ENCODE measurements at regions not wholly inside any gene's neighbourhood (a gene's known extent, or its start where the extent isn't known, plus 50 kb on each side); places are given as distances from the start of the nearest gene placed in this dataset.

DNA sequence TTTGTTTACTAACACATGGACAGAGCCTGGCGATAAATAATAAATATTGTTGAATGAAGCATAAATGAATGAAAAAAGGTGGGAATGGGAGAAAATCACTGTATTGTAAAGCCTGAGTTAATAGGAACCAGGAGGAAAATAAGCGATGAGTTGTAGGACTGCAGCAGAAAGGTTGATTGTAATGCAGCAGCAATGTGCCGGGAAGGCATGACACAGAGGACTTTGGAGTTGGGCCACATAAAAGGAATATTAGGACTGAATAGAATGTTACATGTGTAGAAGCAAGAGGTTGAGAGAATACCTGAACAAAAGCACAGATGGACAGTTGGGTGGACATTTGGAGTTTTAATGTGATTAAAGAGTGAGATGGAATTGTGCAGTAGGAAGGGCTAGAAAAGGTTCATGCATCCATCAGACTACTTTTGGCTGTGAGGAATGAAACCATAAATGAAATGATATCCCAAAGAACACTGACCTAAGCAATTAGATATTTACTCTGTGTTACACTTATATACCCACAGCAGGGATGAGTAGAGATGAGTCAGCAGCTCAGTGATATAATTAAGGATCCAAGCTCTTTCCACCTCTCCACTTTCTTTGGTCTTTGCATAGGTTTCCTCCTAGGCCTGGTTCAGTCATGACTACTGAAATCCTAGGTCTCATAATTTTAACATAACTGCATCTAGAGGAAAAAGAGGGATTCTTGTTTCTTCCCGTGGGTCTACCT lies 55.4 kb downstream of the CCER1 start:
- no peak for DNase-seq (ENCODE audit: low spot score in 2 of 2)

DNA sequence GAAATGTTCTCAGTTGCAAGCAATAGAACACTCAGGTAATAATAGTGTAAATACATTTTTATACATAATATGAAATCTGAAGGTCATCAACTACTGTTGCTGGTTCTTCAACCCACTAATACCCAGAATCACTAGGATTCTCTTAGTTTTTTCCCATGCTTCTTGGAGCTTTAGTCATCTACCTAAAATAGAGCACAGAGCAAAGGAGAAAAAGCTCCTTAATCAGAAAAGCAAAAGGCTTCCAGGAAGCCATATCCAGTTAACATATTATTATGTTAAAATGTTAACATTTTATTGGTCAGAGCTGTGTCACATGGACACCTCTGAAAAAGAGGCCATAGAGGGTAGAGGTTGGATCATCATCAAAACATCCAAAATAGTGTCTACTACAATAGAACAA lies 57.0 kb downstream of the CCER1 start:
- intact Hi-C loops (cut with DNase I; ENCODE audit: low total_unique reads) = no loop called here
- DNase-seq (ENCODE audit: low spot score in 2 of 2) = no peak
- TF ChIP-seq, protein P1, sequence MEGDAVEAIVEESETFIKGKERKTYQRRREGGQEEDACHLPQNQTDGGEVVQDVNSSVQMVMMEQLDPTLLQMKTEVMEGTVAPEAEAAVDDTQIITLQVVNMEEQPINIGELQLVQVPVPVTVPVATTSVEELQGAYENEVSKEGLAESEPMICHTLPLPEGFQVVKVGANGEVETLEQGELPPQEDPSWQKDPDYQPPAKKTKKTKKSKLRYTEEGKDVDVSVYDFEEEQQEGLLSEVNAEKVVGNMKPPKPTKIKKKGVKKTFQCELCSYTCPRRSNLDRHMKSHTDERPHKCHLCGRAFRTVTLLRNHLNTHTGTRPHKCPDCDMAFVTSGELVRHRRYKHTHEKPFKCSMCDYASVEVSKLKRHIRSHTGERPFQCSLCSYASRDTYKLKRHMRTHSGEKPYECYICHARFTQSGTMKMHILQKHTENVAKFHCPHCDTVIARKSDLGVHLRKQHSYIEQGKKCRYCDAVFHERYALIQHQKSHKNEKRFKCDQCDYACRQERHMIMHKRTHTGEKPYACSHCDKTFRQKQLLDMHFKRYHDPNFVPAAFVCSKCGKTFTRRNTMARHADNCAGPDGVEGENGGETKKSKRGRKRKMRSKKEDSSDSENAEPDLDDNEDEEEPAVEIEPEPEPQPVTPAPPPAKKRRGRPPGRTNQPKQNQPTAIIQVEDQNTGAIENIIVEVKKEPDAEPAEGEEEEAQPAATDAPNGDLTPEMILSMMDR (IDR thresholded peaks at IDR 0.05) = no peak
- no peak for TF ChIP-seq POLR2A (IDR thresholded peaks at IDR 0.05)
- no peak overlapping the region for H3K4me3 ChIP-seq (ENCODE audit: low read depth, poor library complexity, severe bottlenecking)

More for the DNA sequence above, 55.4 kb downstream of the CCER1 start:
- 70 to 71% methylated on average over 4 of the region's 4 CpGs for WGBS, 2 donors
- intact Hi-C loops (cut with DNase I; ENCODE audit: low total_unique reads) = no loop called here
- TF ChIP-seq, protein P1 (IDR thresholded peaks at IDR 0.05) = no peak
- no peak for TF ChIP-seq POLR2A (IDR thresholded peaks at IDR 0.05)
- no peak overlapping the region for H3K4me3 ChIP-seq (ENCODE audit: low read depth, poor library complexity, severe bottlenecking)

DNA sequence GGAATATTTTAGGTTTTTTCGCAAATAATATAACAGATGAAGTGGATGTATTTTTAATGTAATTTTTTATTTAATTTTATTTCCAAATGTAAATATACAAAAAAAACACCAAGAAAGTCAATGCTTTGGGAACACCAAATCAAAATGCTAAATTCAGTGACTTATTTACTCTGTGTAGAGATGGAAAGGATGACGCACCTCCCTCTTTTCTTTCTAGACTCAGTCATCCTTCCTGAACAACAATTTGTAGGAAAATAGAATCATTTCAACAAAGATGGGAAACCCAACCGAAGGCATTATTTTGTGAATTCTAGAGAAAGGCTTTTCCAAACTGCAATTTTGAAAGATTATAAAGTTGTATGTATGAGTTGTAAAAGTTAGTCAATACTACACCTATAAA lies 57.7 kb downstream of the CCER1 start:
- intact Hi-C loops (cut with DNase I; ENCODE audit: low total_unique reads) = no loop called here
- no peak for TF ChIP-seq POLR2A (IDR thresholded peaks at IDR 0.05)
- TF ChIP-seq, protein P1 (IDR thresholded peaks at IDR 0.05) = no peak
- no peak overlapping the region for H3K4me3 ChIP-seq (ENCODE audit: low read depth, poor library complexity, severe bottlenecking)
- no peak for DNase-seq (ENCODE audit: low spot score in 2 of 2)
- 96 to 98% methylated on average over 3 of the region's 3 CpGs for WGBS, 2 donors

DNA sequence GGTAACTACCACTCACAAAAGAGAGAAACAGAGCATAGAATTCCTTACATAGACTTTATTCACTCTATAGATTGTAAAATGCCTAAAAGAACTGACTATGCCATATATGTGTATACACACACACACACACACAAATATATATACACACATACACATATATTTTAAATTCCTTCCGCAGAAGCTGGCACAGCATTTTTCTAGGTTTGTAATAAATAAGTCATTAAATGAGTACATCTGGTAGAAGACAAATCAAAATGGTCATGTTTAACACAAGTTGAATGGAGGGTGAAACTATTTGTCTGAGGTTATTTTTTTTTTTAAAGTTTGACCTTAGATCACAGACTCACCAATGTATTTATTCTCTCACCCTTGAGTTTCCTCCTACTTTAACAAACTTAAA lies 58.2 kb downstream of the CCER1 start:
- WGBS, 2 donors = 91 to 97% methylated on average over 1 of the region's 1 CpG
- intact Hi-C loops (cut with DNase I; ENCODE audit: low total_unique reads) = no loop called here
- no peak for DNase-seq (ENCODE audit: low spot score in 2 of 2)
- no peak overlapping the region for H3K4me3 ChIP-seq (ENCODE audit: low read depth, poor library complexity, severe bottlenecking)
- TF ChIP-seq, protein P1 (IDR thresholded peaks at IDR 0.05) = no peak
- TF ChIP-seq POLR2A (IDR thresholded peaks at IDR 0.05) = no peak

DNA sequence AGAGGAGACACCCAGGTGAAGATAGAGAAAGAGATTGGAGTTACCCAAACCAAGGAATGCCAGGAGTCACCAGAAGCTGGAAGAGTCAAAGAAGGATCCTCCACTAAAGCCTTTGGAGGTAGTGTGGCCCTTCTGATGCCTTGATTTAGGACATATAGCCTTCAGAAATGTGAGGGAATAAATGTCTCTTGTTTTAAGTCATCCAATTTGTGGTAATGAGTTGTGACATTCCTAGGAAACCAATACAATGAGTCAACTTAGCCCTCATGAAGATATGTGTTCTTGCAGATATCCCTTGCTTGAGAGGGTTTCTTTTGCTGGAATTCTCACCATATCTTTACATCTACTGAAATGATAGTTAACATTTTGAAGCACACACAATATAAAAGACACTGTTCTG lies 58.8 kb downstream of the CCER1 start:
- no peak for DNase-seq (ENCODE audit: low spot score in 2 of 2)
- TF ChIP-seq POLR2A (IDR thresholded peaks at IDR 0.05) = no peak
- TF ChIP-seq, protein P1 (IDR thresholded peaks at IDR 0.05) = no peak
- H3K4me3 ChIP-seq (ENCODE audit: low read depth, poor library complexity, severe bottlenecking) = no peak overlapping the region
- intact Hi-C loops (cut with DNase I; ENCODE audit: low total_unique reads) = no loop called here

DNA sequence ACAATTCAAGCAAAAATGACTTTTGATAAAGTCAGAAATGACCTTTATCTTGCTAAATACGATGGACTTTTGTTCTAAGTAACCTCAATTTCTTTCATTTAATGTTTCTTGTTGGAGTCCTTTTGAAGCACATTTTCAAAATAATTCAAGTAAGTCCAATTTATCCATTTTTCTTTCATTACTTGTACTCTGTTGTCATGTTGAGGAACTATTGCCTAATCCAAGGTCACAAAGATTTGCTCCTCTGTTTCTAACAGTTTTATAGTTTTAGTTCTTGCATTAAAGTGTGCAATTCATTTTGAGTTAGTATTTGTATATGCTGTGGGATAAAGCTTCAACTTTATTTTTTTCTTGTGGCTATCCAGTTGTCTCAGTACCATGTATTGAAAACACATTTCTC lies 66.7 kb downstream of the CCER1 start:
- H3K4me3 ChIP-seq (ENCODE audit: low read depth, poor library complexity, severe bottlenecking) = no peak overlapping the region
- intact Hi-C loops (cut with DNase I; ENCODE audit: low total_unique reads) = no loop called here
- no peak for DNase-seq (ENCODE audit: low spot score in 2 of 2)
- no peak for TF ChIP-seq POLR2A (IDR thresholded peaks at IDR 0.05)
- TF ChIP-seq, protein P1 (IDR thresholded peaks at IDR 0.05) = no peak
- WGBS, 2 donors = 53 to 61% methylated on average over 1 of the region's 1 CpG
